ENCODE measurements at regions not wholly inside any gene's neighbourhood (a gene's known extent, or its start where the extent isn't known, plus 50 kb on each side); places are given as distances from the start of the nearest gene placed in this dataset.

DNA sequence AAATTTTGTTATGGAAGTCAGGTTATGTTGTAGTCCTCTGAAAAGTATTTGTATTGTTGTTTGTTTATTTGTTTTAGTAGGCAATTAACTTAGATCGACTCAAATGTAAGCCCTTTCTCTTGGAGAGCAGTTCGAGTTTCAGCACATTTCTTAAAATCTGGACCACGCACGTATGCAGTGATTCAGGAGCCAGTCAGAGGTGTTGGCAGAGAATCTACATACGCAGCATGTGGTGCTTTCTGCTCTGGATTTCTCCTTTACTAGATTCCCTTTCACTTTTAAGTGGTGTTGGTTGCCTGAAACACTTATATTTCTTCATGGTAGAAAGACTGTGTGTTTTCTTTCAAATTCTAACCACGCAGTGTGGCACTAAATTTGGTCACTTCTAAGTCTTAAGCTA, 773.9 kb upstream of the LRATD1 start:
- TF ChIP-seq PAX5 (IDR thresholded peaks at IDR 0.05; ENCODE audit: insufficient read depth, low read length, severe bottlenecking): no peak
- TF ChIP-seq POLR2A (IDR thresholded peaks at IDR 0.05; ENCODE audit: low read depth, low read length): no peak
- no peak for TF ChIP-seq POLR2AphosphoS5 (IDR thresholded peaks at IDR 0.05; ENCODE audit: low read depth, low read length)
